GM10266 (cell line): ENCODE measurements at regions not wholly inside any gene's neighbourhood (a gene's known extent, or its start where the extent isn't known, plus 50 kb on each side); places are given as distances from the start of the nearest gene placed in this dataset.
A peak's percentile ranks its signal among the peaks of the same experiment; 100 is the strongest.

Source experiments
- DNase-seq: peaks from one replicate; pipeline ENCODE4 v3.0.0; 2012; ENCODE audit errors: extremely low spot score
- TF ChIP-seq, protein P1 (sequence below): IDR thresholded peaks from 2 replicates; pipeline ENCODE4 v1.5.1; 2012; ENCODE audit warnings: mild to moderate bottlenecking, low read depth; ENCODE audit not compliant: control insufficient read depth, insufficient read depth; ENCODE audit errors: missing control alignments

DNA sequence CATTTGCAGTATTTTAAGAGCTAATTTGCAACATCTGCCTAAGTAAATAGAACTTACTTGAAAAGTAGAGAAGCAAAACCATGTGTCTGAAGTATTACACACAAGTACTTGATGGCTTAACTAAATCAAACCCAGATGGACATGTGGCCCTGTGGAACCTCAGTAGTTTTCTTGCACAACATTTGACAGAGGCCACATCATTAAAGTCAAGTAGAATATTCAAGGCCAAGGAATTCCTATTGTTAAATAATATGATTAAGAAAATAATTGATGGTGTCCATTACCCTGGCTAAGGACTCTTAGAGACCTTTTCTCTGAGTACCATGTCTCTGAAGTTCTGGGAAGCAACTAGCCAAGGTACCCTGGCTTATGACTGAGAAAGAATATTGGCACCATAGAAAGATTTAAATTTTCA, 135.4 kb upstream of the OTUD4 start:
- no peak for DNase-seq
- TF ChIP-seq, protein P1, sequence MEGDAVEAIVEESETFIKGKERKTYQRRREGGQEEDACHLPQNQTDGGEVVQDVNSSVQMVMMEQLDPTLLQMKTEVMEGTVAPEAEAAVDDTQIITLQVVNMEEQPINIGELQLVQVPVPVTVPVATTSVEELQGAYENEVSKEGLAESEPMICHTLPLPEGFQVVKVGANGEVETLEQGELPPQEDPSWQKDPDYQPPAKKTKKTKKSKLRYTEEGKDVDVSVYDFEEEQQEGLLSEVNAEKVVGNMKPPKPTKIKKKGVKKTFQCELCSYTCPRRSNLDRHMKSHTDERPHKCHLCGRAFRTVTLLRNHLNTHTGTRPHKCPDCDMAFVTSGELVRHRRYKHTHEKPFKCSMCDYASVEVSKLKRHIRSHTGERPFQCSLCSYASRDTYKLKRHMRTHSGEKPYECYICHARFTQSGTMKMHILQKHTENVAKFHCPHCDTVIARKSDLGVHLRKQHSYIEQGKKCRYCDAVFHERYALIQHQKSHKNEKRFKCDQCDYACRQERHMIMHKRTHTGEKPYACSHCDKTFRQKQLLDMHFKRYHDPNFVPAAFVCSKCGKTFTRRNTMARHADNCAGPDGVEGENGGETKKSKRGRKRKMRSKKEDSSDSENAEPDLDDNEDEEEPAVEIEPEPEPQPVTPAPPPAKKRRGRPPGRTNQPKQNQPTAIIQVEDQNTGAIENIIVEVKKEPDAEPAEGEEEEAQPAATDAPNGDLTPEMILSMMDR = no peak

DNA sequence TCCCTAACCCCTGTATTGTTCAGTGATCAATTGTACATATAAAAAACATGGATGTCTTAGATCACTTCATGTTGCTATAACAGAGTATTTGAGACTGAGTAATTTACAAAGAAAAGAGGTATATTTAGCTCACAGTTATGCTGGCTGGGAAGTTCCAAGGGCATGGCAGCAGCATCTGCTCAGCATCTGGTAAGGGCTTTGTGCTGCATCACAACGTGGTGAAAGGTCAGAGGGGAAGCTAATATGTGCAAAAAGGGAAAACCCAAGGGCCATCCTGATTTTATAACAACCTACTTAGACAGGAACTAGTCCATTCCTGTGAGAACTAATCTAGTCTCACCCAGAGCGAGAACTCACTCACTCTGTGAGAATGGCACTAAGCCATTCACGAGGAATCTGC, 128.2 kb upstream of the OTUD4 start:
- no peak for DNase-seq
- TF ChIP-seq, protein P1 = no peak

DNA sequence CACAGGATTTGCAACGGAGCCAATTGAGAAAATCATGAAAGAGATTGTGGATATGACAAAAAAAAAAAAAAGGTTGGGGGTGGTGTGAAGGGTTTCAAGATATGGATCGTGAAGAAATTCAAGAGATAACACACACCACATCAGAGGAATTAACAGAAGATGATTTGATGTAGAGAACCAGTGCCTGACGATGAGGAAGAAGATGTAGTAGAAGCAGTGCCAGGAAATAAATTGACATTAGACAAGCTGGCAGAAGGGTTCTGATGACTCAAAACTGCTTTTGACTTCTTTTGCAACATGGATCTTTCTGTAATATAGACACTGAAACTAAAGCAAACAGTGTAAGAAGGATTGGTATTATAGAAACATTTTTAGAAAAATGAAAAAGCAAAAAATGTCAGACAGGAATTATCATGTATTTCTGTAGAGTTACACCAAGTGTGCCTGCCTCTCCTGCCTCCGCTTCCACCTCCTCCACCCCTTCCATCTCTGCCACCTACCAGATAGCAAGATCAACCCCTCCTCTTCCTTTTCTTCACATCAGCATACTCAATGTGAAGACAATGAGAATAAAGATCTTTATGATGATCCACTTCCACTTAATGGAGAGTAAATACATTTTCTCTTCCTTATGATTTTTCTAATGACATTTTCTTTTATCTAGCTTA, 127.5 kb upstream of the OTUD4 start:
- TF ChIP-seq, protein P1 = no peak
- no peak for DNase-seq

DNA sequence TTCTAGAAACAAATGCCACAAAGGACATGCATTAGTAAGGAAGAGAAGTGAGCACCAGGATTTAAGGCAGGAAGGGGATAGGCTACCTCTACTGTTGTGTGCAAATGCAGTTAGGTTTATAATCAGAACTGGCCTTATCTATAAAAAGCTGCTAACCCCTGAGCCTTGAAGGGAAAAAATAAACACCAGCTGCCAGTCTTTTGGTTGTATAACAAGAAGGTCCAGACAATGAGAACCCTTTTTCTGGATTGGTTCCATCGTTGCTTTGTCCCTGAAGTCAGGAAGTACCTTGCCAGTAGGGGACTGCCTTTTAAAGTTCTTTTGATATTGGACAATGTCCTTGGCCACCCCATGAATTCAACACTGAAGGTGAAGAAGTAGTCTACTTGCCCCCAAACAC, 126.7 kb upstream of the OTUD4 start:
- DNase-seq = no peak
- TF ChIP-seq, protein P1 = no peak

DNA sequence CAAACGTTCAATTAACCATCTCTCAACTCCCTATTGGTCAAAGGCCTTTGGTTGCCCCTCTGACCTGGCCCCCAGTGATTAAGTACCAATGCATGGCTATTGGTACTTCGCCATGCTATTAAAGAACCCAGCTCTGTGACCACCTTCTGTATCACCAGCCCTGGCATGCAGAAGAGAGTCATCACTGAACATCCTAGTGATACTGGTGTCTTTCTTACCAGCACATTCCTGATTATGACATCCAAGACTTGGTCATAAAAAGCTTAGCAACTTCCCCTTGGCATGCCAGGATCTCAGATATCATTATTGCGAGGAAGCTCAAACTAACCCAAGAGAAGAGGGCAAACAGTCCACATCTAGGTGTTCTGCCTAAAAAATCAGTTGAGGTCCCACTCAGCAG, 122.3 kb upstream of the OTUD4 start:
- TF ChIP-seq, protein P1 = no peak
- no peak for DNase-seq

DNA sequence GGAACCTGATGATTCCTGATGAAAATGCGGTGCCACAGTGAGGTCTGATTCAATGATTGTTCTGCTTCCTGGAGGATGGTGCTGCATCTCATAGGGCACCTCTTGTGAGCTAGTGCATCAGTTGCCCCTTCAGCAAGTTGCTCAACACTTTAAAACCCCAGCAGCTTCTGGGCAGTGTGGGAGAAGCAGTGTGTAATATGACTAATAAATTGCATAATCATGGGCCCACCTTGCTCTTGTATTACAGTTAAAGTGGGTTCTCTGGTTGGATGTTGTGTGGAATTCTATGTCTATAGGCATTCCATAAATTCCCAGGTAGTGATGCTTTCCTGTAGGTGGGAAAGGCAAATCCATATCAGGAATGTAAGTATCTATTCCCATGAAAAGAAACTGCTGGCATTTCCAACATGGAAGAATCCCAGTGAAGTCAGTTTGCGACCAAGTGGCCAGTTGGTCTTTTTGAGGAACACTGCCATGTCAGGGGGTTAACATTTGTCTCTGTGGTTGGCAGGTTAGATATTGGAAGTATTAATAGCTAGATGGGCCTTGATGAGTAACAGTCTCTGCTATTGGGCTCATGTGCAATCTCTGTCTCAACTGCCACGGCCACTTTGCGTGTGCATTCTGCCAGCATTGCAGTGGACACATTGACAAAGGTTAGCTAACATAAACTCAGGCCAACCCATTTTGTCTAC, 121.1 kb upstream of the OTUD4 start:
- no peak for DNase-seq
- TF ChIP-seq, protein P1 = no peak

DNA sequence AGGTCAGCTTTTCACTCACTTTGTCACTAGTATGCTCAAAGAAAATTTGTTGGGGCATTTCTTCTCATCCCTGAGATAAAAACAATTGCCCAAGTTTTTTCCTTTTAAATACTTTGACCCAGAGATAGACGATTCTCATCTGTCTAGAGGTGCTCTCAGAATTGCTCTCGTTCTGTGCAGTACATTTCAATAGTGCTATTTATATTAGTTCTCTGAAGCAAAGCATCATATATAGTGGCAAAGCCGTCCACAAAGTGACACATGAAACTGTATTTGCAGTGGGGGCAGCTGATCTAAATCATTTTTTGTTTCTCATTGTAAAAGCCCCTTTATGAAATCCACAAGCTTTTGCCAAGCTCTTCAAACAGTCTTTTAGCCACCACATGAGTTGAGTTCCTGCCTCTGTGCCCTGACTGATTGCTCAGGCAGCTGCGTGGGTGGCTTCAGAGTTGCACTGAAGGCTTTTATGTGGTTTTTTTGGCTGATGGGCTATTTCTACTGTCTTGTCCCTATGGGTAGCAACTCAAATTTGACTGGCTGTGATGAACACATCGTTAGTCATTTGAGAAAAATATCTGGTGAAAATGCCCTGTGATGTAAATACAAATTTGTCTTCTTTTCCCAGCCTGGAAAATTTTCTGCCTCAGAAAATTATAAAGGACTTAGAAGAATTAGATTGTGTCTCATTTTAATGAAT, 119.1 kb upstream of the OTUD4 start:
- TF ChIP-seq, protein P1 = no peak
- DNase-seq = peak; percentile 52
